ENCODE measurements at regions not wholly inside any gene's neighbourhood (a gene's known extent, or its start where the extent isn't known, plus 50 kb on each side); places are given as distances from the start of the nearest gene placed in this dataset.

DNA sequence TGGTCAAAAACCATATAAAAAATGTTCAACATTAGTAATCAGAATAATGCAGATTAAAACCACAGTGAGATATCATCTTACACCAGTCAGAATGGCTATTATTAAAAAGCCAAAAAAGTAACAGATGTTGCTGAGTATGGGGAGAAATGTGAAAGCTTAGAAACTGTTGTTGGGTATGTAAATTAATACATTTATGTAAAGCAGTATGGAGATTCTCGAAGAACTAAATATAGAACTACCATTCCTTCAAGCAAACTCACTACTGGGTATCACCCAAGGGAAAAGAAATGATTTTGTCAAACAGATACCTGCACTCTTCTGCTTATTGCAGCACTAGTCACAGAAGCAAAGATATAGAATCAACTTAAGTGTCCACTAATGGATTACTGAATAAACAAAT, 576.4 kb upstream of the EPHA5 start:
- TF ChIP-seq POLR2AphosphoS5 (IDR thresholded peaks at IDR 0.05): no peak
- TF ChIP-seq, protein P1, sequence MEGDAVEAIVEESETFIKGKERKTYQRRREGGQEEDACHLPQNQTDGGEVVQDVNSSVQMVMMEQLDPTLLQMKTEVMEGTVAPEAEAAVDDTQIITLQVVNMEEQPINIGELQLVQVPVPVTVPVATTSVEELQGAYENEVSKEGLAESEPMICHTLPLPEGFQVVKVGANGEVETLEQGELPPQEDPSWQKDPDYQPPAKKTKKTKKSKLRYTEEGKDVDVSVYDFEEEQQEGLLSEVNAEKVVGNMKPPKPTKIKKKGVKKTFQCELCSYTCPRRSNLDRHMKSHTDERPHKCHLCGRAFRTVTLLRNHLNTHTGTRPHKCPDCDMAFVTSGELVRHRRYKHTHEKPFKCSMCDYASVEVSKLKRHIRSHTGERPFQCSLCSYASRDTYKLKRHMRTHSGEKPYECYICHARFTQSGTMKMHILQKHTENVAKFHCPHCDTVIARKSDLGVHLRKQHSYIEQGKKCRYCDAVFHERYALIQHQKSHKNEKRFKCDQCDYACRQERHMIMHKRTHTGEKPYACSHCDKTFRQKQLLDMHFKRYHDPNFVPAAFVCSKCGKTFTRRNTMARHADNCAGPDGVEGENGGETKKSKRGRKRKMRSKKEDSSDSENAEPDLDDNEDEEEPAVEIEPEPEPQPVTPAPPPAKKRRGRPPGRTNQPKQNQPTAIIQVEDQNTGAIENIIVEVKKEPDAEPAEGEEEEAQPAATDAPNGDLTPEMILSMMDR (IDR thresholded peaks at IDR 0.05): no peak
